SU-DHL-6 (cell line): ENCODE measurements at regions not wholly inside any gene's neighbourhood (a gene's known extent, or its start where the extent isn't known, plus 50 kb on each side); places are given as distances from the start of the nearest gene placed in this dataset.
"Not testable (repeated sequence)": the region's sequence is repeated elsewhere in the genome, so short reads cannot be mapped to it uniquely, and the experiment has no call there.

Experiments used
- H2AFZ ChIP-seq: fragments of 200-600 bp; sonication (generic); 2 replicates; pipeline ENCODE4 v1.6.1; 2014; ENCODE audit warnings: low read depth, mild to moderate bottlenecking, moderate library complexity, mixed read lengths, antibody characterized with exemption, low read length; ENCODE audit not compliant: severe bottlenecking
- H3F3A ChIP-seq: fragments of 200-600 bp; shearing (Covaris generic); 2 replicates; pipeline ENCODE4 v1.6.0; 2016; ENCODE audit warnings: antibody characterized with exemption, mild to moderate bottlenecking; ENCODE audit not compliant: insufficient read depth
- H3K27ac ChIP-seq: fragments of 200-600 bp; sonication (generic); 2 replicates; pipeline ENCODE4 v1.5.1; 2016; ENCODE audit warnings: low read depth, mild to moderate bottlenecking, low read length, moderate library complexity, mixed read lengths
- H3K27me3 ChIP-seq: fragments of 200-600 bp; sonication (generic), shearing (Covaris generic); 2 replicates; pipeline ENCODE4 v1.6.0; 2014; ENCODE audit warnings: mild to moderate bottlenecking, low read length
- H3K36me3 ChIP-seq: fragments of 200-600 bp; sonication (generic); 2 replicates; pipeline ENCODE4 v1.6.1; 2014; ENCODE audit warnings: mild to moderate bottlenecking, low read length, mixed read lengths
- H3K4me2 ChIP-seq: fragments of 300-600, 200-600 bp; shearing (Covaris generic), sonication (generic); 2 replicates; pipeline ENCODE4 v1.6.0; 2014; ENCODE audit warnings: low read length, low read depth, mild to moderate bottlenecking; ENCODE audit not compliant: poor library complexity, severe bottlenecking
- H3K4me3 ChIP-seq: fragments of 200-600 bp; sonication (generic); 2 replicates; pipeline ENCODE4 v1.5.1; 2014; ENCODE audit warnings: antibody characterized with exemption, low read length, mild to moderate bottlenecking, mixed read lengths; ENCODE audit not compliant: insufficient read depth, poor library complexity, severe bottlenecking
- H3K79me2 ChIP-seq: fragments of 200-600 bp; sonication (generic); 2 replicates; pipeline ENCODE4 v1.6.1; 2014; ENCODE audit warnings: mild to moderate bottlenecking, low read length, moderate library complexity; ENCODE audit not compliant: insufficient read depth
- H3K9ac ChIP-seq: fragments of 200-600 bp; sonication (generic); 2 replicates; pipeline ENCODE4 v1.7.0; 2014; ENCODE audit warnings: mild to moderate bottlenecking, low read length
- H3K9me2 ChIP-seq: fragments of 200-600 bp; sonication (generic); replicated peaks from 2 replicates; pipeline ENCODE4 v1.6.1; 2014; ENCODE audit warnings: low read length; ENCODE audit not compliant: insufficient read depth
- H3K9me3 ChIP-seq: fragments of 200-600 bp; sonication (generic); 2 replicates; pipeline ENCODE4 v1.6.1; 2014; ENCODE audit warnings: low read length, mixed read lengths; ENCODE audit not compliant: insufficient read depth
- H4K20me1 ChIP-seq: fragments of 200-600 bp; sonication (generic); 2 replicates; pipeline ENCODE4 v1.6.1; 2014; ENCODE audit warnings: low read depth, mild to moderate bottlenecking, antibody characterized with exemption, low read length, moderate library complexity, mixed read lengths
- CTCF ChIP-seq: fragments of 200-600 bp; sonication (generic); IDR thresholded peaks from one replicate; pipeline ENCODE4 v1.5.1; 2017; ENCODE audit warnings: antibody characterized with exemption, mild to moderate bottlenecking, low read length, moderate library complexity; ENCODE audit not compliant: insufficient read depth, poor library complexity, severe bottlenecking
- EZH2phosphoT487 ChIP-seq: fragments of 200-600 bp; sonication (generic), shearing (Covaris generic); conservative IDR thresholded peaks from 2 replicates; pipeline ENCODE4 v1.6.1; 2018; ENCODE audit warnings: mild to moderate bottlenecking, antibody characterized with exemption, low read length, moderate library complexity, mixed read lengths

- TF ChIP-seq EZH2phosphoT487 (no peak), CTCF (no peak)
- no peaks in the 10 kb centered on the region for H3F3A ChIP-seq
- H3K9me2 ChIP-seq = no peaks in the 10 kb centered on the region
- no peaks in the 10 kb centered on the region for H3K79me2 ChIP-seq
- H4K20me1 ChIP-seq = no peaks in the 10 kb centered on the region
- H3K27ac ChIP-seq = no peak overlapping the region
- no peak overlapping the region for H3K4me3 ChIP-seq
- no peak overlapping the region for H2AFZ ChIP-seq
- H3K36me3 ChIP-seq = no peaks in the 10 kb centered on the region
- no peak overlapping the region for H3K9ac ChIP-seq
- H3K27me3 ChIP-seq = no peaks in the 10 kb centered on the region
- H3K9me3 ChIP-seq = no peaks in the 10 kb centered on the region
- no peak overlapping the region for H3K4me2 ChIP-seq
These were observed 449.6 kb upstream of the HTR1E start for GRCh38 chr6:86487660-86488221.

GRCh38 chr6:86478316-86478715 is 459.0 kb upstream of the HTR1E start:
- H2AFZ ChIP-seq, H3K27ac ChIP-seq, H3K9me2 ChIP-seq, H3K9me3 ChIP-seq, H3K27me3 ChIP-seq, H3K4me3 ChIP-seq, H3K79me2 ChIP-seq, H3K4me2 ChIP-seq, H3F3A ChIP-seq, H4K20me1 ChIP-seq, H3K36me3 ChIP-seq, H3K9ac ChIP-seq: not testable (repeated sequence)

GRCh38 chr6:86477500-86478148 is 459.7 kb upstream of the HTR1E start:
- Histone ChIP-seq H3K9ac (no peak overlapping the region), H3K27me3 (no peaks in the 10 kb centered on the region), H3K27ac (no peak overlapping the region), H3K9me3 (no peaks in the 10 kb centered on the region), H3K79me2 (no peaks in the 10 kb centered on the region), H3K4me2 (no peak overlapping the region), H3K4me3 (no peak overlapping the region), H4K20me1 (no peaks in the 10 kb centered on the region), H3F3A (no peaks in the 10 kb centered on the region), H2AFZ (no peak overlapping the region), H3K9me2 (no peaks in the 10 kb centered on the region), H3K36me3 (no peaks in the 10 kb centered on the region)
- TF ChIP-seq EZH2phosphoT487 (no peak), CTCF (no peak)

GRCh38 chr6:86476311-86476710 is 461.0 kb upstream of the HTR1E start:
- no peaks in the 10 kb centered on the region for H3F3A ChIP-seq
- H3K27me3 ChIP-seq = no peaks in the 10 kb centered on the region
- H3K9me2 ChIP-seq = no peaks in the 10 kb centered on the region
- H4K20me1 ChIP-seq = no peaks in the 10 kb centered on the region
- no peak overlapping the region for H2AFZ ChIP-seq
- no peak for TF ChIP-seq EZH2phosphoT487
- no peak for TF ChIP-seq CTCF
- no peaks in the 10 kb centered on the region for H3K9me3 ChIP-seq
- H3K27ac ChIP-seq = no peak overlapping the region
- H3K79me2 ChIP-seq = no peaks in the 10 kb centered on the region
- no peaks in the 10 kb centered on the region for H3K36me3 ChIP-seq
- no peak overlapping the region for H3K4me3 ChIP-seq
- no peak overlapping the region for H3K9ac ChIP-seq
- no peak overlapping the region for H3K4me2 ChIP-seq
